Nephron progenitor cell (in vitro differentiated cells): ENCODE measurements at regions not wholly inside any gene's neighbourhood (a gene's known extent, or its start where the extent isn't known, plus 50 kb on each side); places are given as distances from the start of the nearest gene placed in this dataset.

ENCODE experiments used
- DNase-seq: peaks from one replicate; pipeline ENCODE4 v3.0.0; 2021
- H3K27ac Mint-ChIP-seq: 2 replicates; pipeline ENCODE4 v1.8.0; 2021; ENCODE audit warnings: mild to moderate bottlenecking, moderate library complexity, mixed read lengths
- H3K27me3 Mint-ChIP-seq: 2 replicates; pipeline ENCODE4 v1.8.0; 2021; ENCODE audit warnings: mild to moderate bottlenecking, low read depth, mixed read lengths; ENCODE audit not compliant: poor library complexity
- H3K36me3 Mint-ChIP-seq: 2 replicates; pipeline ENCODE4 v1.8.0; 2021; ENCODE audit warnings: low read depth, mixed read lengths
- H3K4me1 Mint-ChIP-seq: 2 replicates; pipeline ENCODE4 v1.8.0; 2021; ENCODE audit warnings: mixed read lengths
- H3K4me3 Mint-ChIP-seq: 2 replicates; pipeline ENCODE4 v1.8.0; 2021; ENCODE audit warnings: mild to moderate bottlenecking, moderate library complexity, mixed read lengths
- H3K9me3 Mint-ChIP-seq: 2 replicates; pipeline ENCODE4 v1.8.0; 2021; ENCODE audit warnings: mild to moderate bottlenecking, moderate library complexity, mixed read lengths
- CTCF ChIP-seq: fragments of 200-600 bp; sonication (generic); IDR thresholded peaks from 2 replicates; pipeline ENCODE4 v1.5.0; 2021; ENCODE audit warnings: antibody characterized with exemption

DNA sequence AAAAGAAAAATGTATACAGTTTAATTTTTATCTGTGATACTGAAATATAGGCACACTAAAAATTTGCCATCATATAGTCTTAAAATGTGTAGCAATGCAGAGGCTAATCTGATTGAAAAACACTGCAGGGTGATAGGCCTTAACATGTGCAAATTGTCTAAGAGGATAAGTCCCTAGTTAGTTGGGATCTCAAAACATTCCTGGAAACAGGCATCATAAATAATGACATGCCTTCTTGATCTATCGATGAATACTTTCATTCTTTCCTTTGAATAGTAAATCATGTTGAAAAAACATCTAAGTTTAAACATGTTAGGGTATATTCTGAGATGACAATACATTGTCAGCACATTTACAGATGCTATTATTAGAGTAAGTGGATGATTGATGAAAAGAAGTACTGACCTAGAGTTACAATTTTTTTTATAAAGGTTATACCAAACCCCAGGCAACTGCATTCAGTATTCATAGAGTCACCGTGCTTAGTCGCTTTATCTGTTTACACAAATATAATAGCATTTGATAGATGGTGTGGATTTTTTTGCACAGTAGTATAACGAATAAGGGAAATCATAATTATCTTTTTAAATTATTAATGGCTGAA lies 668.2 kb upstream of the ADGRL3 start:
- no peak for DNase-seq
- Mint-ChIP-seq H3K4me1 (no peaks in the 10 kb centered on the region), H3K9me3 (no peaks in the 10 kb centered on the region), H3K36me3 (no peaks in the 10 kb centered on the region), H3K27ac (no peak overlapping the region), H3K27me3 (no peaks in the 10 kb centered on the region), H3K4me3 (no peak overlapping the region)
- no peak for TF ChIP-seq CTCF

- Mint-ChIP-seq H3K27ac (no peak overlapping the region), H3K36me3 (no peaks in the 10 kb centered on the region), H3K4me3 (no peak overlapping the region), H3K27me3 (no peaks in the 10 kb centered on the region), H3K9me3 (peaks cover 3% of the 10 kb centered on the region), H3K4me1 (no peaks in the 10 kb centered on the region)
- no peak for DNase-seq
- TF ChIP-seq CTCF, result no peak
These were observed 655.1 kb upstream of the ADGRL3 start for GRCh38 chr4:60544981-60545380.

- no peaks in the 10 kb centered on the region for H3K4me1 Mint-ChIP-seq
- TF ChIP-seq CTCF, result no peak
- H3K27me3 Mint-ChIP-seq, result peaks cover 4% of the 10 kb centered on the region
- no peak overlapping the region for H3K4me3 Mint-ChIP-seq
- no peaks in the 10 kb centered on the region for H3K36me3 Mint-ChIP-seq
- H3K27ac Mint-ChIP-seq, result no peak overlapping the region
- no peak for DNase-seq
- no peaks in the 10 kb centered on the region for H3K9me3 Mint-ChIP-seq
These were observed 637.8 kb upstream of the ADGRL3 start for GRCh38 chr4:60562334-60562733.

- no peak for TF ChIP-seq CTCF
- no peaks in the 10 kb centered on the region for H3K9me3 Mint-ChIP-seq
- H3K36me3 Mint-ChIP-seq, result no peaks in the 10 kb centered on the region
- no peak overlapping the region for H3K4me3 Mint-ChIP-seq
- H3K27ac Mint-ChIP-seq, result no peak overlapping the region
- H3K4me1 Mint-ChIP-seq, result no peaks in the 10 kb centered on the region
- peaks cover 9% of the 10 kb centered on the region for H3K27me3 Mint-ChIP-seq
- DNase-seq, result no peak
These were observed 634.6 kb upstream of the ADGRL3 start for GRCh38 chr4:60565558-60565957.

- TF ChIP-seq CTCF, result no peak
These were observed 624.8 kb upstream of the ADGRL3 start for GRCh38 chr4:60575336-60575735.

DNA sequence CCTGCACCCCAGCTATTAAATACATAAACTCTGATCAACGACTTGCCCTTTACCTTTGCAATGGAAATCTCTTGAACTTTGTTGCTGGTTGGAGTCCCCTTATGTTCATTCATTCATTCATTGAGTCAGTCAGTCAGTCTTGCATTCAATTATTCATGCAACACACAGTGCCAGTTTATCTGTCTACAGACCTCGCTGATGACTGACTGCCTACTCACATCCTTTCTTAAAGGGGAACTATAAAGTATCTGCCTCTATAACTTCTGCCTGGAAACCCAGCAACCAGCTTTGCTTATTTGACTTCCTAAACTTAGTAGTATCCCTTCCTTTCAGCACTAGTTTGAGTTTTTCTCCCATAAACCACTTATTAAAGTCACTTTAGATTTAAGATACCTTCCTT lies 620.8 kb upstream of the ADGRL3 start:
- Mint-ChIP-seq H3K36me3 (no peaks in the 10 kb centered on the region), H3K27ac (peak overlapping the region; percentile 5), H3K9me3 (no peaks in the 10 kb centered on the region), H3K27me3 (peaks cover 3% of the 10 kb centered on the region), H3K4me3 (no peak overlapping the region), H3K4me1 (peaks cover 6% of the 10 kb centered on the region)
- no peak for TF ChIP-seq CTCF
- no peak for DNase-seq

More at GRCh38 chr4:60575336-60575735, 624.8 kb upstream of the ADGRL3 start:
- no peak for DNase-seq
- no peaks in the 10 kb centered on the region for H3K36me3 Mint-ChIP-seq
- H3K4me1 Mint-ChIP-seq, result no peaks in the 10 kb centered on the region
- no peaks in the 10 kb centered on the region for H3K9me3 Mint-ChIP-seq
- peaks cover 3% of the 10 kb centered on the region for H3K27me3 Mint-ChIP-seq
- H3K27ac Mint-ChIP-seq, result no peak overlapping the region
- H3K4me3 Mint-ChIP-seq, result no peak overlapping the region
